Astrocyte (in vitro differentiated cells and primary cell): ENCODE measurements at regions not wholly inside any gene's neighbourhood (a gene's known extent, or its start where the extent isn't known, plus 50 kb on each side); places are given as distances from the start of the nearest gene placed in this dataset.

Source experiments
- DNase-seq: peaks from one replicate; pipeline ENCODE4 v3.0.0-alpha.2; 2010; ENCODE audit warnings: low read depth
- FAIRE-seq: peaks from 2 replicates; lab custom pipeline; 2011; peaks lifted over from hg19 to GRCh38; lab: Jason Lieb, UNC
- H2AFZ ChIP-seq: 2 replicates; pipeline ENCODE4 v1.6.0; 2012; ENCODE audit warnings: low read depth, low read length, inconsistent platforms
- H3K27ac ChIP-seq: 2 replicates; pipeline ENCODE4 v1.5.1; 2011; ENCODE audit warnings: low read depth, low read length, inconsistent platforms
- H3K27me3 ChIP-seq: 2 replicates; pipeline ENCODE4 v1.6.0; 2011; ENCODE audit warnings: low read length, inconsistent platforms; ENCODE audit not compliant: insufficient read depth
- H3K36me3 ChIP-seq: 2 replicates; pipeline ENCODE4 v1.5.1; 2011; ENCODE audit warnings: low read length, inconsistent platforms; ENCODE audit not compliant: insufficient read depth
- H3K4me1 ChIP-seq: 2 replicates; pipeline ENCODE4 v1.5.1; 2011; ENCODE audit warnings: low read length, inconsistent platforms; ENCODE audit not compliant: insufficient read depth
- H3K4me2 ChIP-seq: 2 replicates; pipeline ENCODE4 v1.6.0; 2012; ENCODE audit warnings: low read length, inconsistent platforms
- H3K4me3 ChIP-seq: 2 replicates; pipeline ENCODE4 v1.5.1; 2011; ENCODE audit warnings: low read depth, mild to moderate bottlenecking, low read length, inconsistent platforms; ENCODE audit not compliant: insufficient read depth
- H3K79me2 ChIP-seq: 2 replicates; pipeline ENCODE4 v1.6.0; 2012; ENCODE audit warnings: mild to moderate bottlenecking, low read length, inconsistent platforms; ENCODE audit not compliant: insufficient read depth
- H3K9ac ChIP-seq: 2 replicates; pipeline ENCODE4 v1.6.0; 2012; ENCODE audit warnings: mild to moderate bottlenecking, low read length, inconsistent platforms
- H3K9me3 ChIP-seq: 2 replicates; pipeline ENCODE4 v1.5.1; 2012; ENCODE audit warnings: low read depth, mild to moderate bottlenecking, low read length, inconsistent platforms; ENCODE audit not compliant: insufficient read depth
- H4K20me1 ChIP-seq: 2 replicates; pipeline ENCODE4 v1.6.0; 2012; ENCODE audit warnings: low read length, inconsistent platforms; ENCODE audit not compliant: insufficient read depth
- H3K27ac Mint-ChIP-seq: one replicate; pipeline ENCODE4 v1.8.0; 2021; ENCODE audit warnings: mild to moderate bottlenecking, mixed read lengths; ENCODE audit not compliant: unreplicated experiment
- H3K27me3 Mint-ChIP-seq: one replicate; pipeline ENCODE4 v1.8.0; 2021; ENCODE audit warnings: low read depth, mixed read lengths; ENCODE audit not compliant: unreplicated experiment
- H3K36me3 Mint-ChIP-seq: one replicate; pipeline ENCODE4 v1.8.0; 2021; ENCODE audit warnings: low read depth, mixed read lengths; ENCODE audit not compliant: unreplicated experiment
- H3K4me1 Mint-ChIP-seq: one replicate; pipeline ENCODE4 v1.8.0; 2021; ENCODE audit warnings: low read depth, mixed read lengths; ENCODE audit not compliant: unreplicated experiment
- H3K4me3 Mint-ChIP-seq: one replicate; pipeline ENCODE4 v1.8.0; 2021; ENCODE audit warnings: mild to moderate bottlenecking, moderate library complexity, mixed read lengths; ENCODE audit not compliant: unreplicated experiment
- H3K9me3 Mint-ChIP-seq: one replicate; pipeline ENCODE4 v1.8.0; 2021; ENCODE audit warnings: mild to moderate bottlenecking, mixed read lengths; ENCODE audit not compliant: unreplicated experiment
- CTCF ChIP-seq: IDR thresholded peaks from 2 replicates; pipeline ENCODE4 v1.5.1; 2011; ENCODE audit warnings: low read depth, mild to moderate bottlenecking, inconsistent platforms, low read length, moderate library complexity; ENCODE audit not compliant: insufficient read depth
- EZH2 ChIP-seq: IDR thresholded peaks from 2 replicates; pipeline ENCODE4 v1.6.1; 2012; ENCODE audit warnings: mild to moderate bottlenecking, low read length, inconsistent platforms; ENCODE audit not compliant: insufficient read depth

- Mint-ChIP-seq H3K9me3 (peaks cover 4% of the 10 kb centered on the region), H3K4me3 (no peak overlapping the region), H3K27me3 (no peaks in the 10 kb centered on the region), H3K27ac (no peak overlapping the region), H3K36me3 (peaks cover 2% of the 10 kb centered on the region), H3K4me1 (peaks cover 3% of the 10 kb centered on the region)
- H4K20me1 ChIP-seq, result no peaks in the 10 kb centered on the region
- no peaks in the 10 kb centered on the region for H3K79me2 ChIP-seq
- no peaks in the 10 kb centered on the region for H3K27me3 ChIP-seq
- no peak for FAIRE-seq
- H3K4me2 ChIP-seq, result no peak overlapping the region
- TF ChIP-seq CTCF (no peak), EZH2 (no peak)
- H3K9ac ChIP-seq, result no peak overlapping the region
- H3K4me1 ChIP-seq, result peaks cover 4% of the 10 kb centered on the region
- no peaks in the 10 kb centered on the region for H3K36me3 ChIP-seq
- no peak overlapping the region for H3K4me3 ChIP-seq
- no peak overlapping the region for H2AFZ ChIP-seq
- H3K27ac ChIP-seq, result no peak overlapping the region
- no peak for DNase-seq
- H3K9me3 ChIP-seq, result no peaks in the 10 kb centered on the region
These were observed 136.0 kb downstream of the GJA1 start for GRCh38 chr6:121571455-121571854.

GRCh38 chr6:121573481-121573880 lies 138.0 kb downstream of the GJA1 start:
- no peaks in the 10 kb centered on the region for H3K36me3 ChIP-seq
- peaks cover 3% of the 10 kb centered on the region for H3K4me1 Mint-ChIP-seq
- H3K27me3 Mint-ChIP-seq, result no peaks in the 10 kb centered on the region
- H3K4me3 ChIP-seq, result no peak overlapping the region
- DNase-seq, result no peak
- no peak overlapping the region for H3K4me3 Mint-ChIP-seq
- no peaks in the 10 kb centered on the region for H4K20me1 ChIP-seq
- peaks cover 4% of the 10 kb centered on the region for H3K4me1 ChIP-seq
- no peak overlapping the region for H3K27ac ChIP-seq
- no peak for FAIRE-seq
- no peaks in the 10 kb centered on the region for H3K79me2 ChIP-seq
- no peak overlapping the region for H3K4me2 ChIP-seq
- peaks cover 2% of the 10 kb centered on the region for H3K9me3 Mint-ChIP-seq
- no peak overlapping the region for H3K9ac ChIP-seq
- H3K9me3 ChIP-seq, result no peaks in the 10 kb centered on the region
- H2AFZ ChIP-seq, result no peak overlapping the region
- H3K36me3 Mint-ChIP-seq, result peaks cover 2% of the 10 kb centered on the region
- H3K27ac Mint-ChIP-seq, result no peak overlapping the region
- TF ChIP-seq CTCF (no peak), EZH2 (no peak)
- H3K27me3 ChIP-seq, result no peaks in the 10 kb centered on the region

- no peaks in the 10 kb centered on the region for H3K9me3 Mint-ChIP-seq
These were observed 142.8 kb downstream of the GJA1 start for GRCh38 chr6:121578216-121578615.

More at GRCh38 chr6:121578216-121578615, 142.8 kb downstream of the GJA1 start:
- Histone ChIP-seq H3K27me3 (no peaks in the 10 kb centered on the region), H3K4me1 (peaks cover 4% of the 10 kb centered on the region), H3K9me3 (no peaks in the 10 kb centered on the region), H3K4me3 (no peak overlapping the region), H3K27ac (no peak overlapping the region), H3K4me2 (no peak overlapping the region), H3K79me2 (no peaks in the 10 kb centered on the region), H3K36me3 (no peaks in the 10 kb centered on the region), H2AFZ (no peak overlapping the region), H4K20me1 (no peaks in the 10 kb centered on the region), H3K9ac (no peak overlapping the region)
- no peaks in the 10 kb centered on the region for H3K4me1 Mint-ChIP-seq
- H3K27me3 Mint-ChIP-seq, result no peaks in the 10 kb centered on the region
- DNase-seq (no peak), FAIRE-seq (no peak)
- no peak for TF ChIP-seq EZH2
- TF ChIP-seq CTCF, result no peak
- H3K4me3 Mint-ChIP-seq, result no peak overlapping the region
- H3K27ac Mint-ChIP-seq, result no peak overlapping the region
- no peaks in the 10 kb centered on the region for H3K36me3 Mint-ChIP-seq
